AG04450 (cell line): ENCODE measurements at regions not wholly inside any gene's neighbourhood (a gene's known extent, or its start where the extent isn't known, plus 50 kb on each side); places are given as distances from the start of the nearest gene placed in this dataset.

Experiments
- CTCF ChIA-PET: fragments of 300-600, 350-600 bp; formaldehyde crosslinking; extraction: SDS; loops from one replicate; lab custom pipeline; 2022; ENCODE audit warnings: antibody characterized with exemption, inconsistent platforms; lab: Charles Lee
- POLR2A ChIA-PET: fragments of 350-600 bp; formaldehyde crosslinking; extraction: SDS; loops from one replicate; lab custom pipeline; 2021; ENCODE audit warnings: antibody characterized with exemption, inconsistent platforms; lab: Yijun Ruan, JAX
- DNase-seq: peaks from one replicate; pipeline ENCODE4 v3.0.0-alpha.2; 2011; ENCODE audit warnings: low read depth, low spot score
- H3K27ac ChIP-seq: one replicate; pipeline ENCODE4 v1.5.1; 2012; ENCODE audit warnings: low read depth, low read length, control low read depth
- H3K27me3 ChIP-seq: one replicate; pipeline ENCODE4 v1.6.0; 2012; ENCODE audit warnings: low read length; ENCODE audit not compliant: control insufficient read depth, insufficient read depth
- H3K4me3 ChIP-seq: 2 replicates; pipeline ENCODE4 v1.5.1; 2011; ENCODE audit warnings: mild to moderate bottlenecking, low read depth, low read length, control low read depth
- H3K9me3 ChIP-seq: 2 replicates; pipeline ENCODE4 v1.5.1; 2012; ENCODE audit warnings: low read length; ENCODE audit not compliant: control insufficient read depth, insufficient read depth
- CTCF ChIP-seq: IDR thresholded peaks from 2 replicates; pipeline ENCODE4 v1.5.1; 2011; ENCODE audit warnings: low read depth, low read length, control low read depth, inconsistent platforms

DNA sequence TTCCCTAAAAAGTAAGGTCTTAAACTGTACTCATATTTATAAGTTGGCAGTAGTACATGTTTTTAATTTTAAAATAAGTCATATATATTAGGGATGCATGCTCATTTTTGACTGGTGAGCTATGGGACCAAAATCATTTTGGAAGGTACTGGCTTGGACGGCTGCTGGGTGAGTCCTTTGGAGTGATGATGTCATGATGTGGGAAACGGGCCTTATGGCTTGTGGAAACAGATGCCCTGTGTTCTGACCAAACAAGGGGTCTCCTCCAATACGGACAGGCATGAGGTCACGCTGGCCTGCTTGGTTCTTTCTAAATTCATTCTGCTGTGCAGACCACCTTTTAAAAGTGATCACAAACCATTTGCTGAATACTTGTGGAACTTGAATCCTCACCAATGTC is 109.2 kb upstream of the MGAT5 start:
- POLR2A ChIA-PET, result no interaction called here
- CTCF ChIA-PET, result no interaction called here
- TF ChIP-seq CTCF, result no peak

DNA sequence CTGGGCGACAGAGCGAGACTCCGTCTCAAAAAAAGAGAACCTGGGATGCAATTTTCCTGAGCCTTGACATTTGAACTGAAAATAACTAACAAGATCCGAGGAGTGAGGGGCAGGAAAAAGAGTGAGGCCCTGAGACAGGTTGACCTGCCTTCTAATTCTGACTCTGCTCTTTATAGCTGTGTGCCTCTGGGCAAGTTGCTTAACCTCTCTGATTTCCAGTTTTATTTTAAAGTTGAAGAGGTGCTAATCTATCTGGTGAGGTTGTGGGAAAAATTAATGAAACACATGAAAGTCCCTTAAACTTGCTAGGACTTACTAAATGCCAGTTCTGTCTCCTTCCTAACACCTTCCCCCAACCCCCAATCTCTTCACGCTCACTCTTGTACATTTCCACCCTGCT is 108.4 kb upstream of the MGAT5 start:
- no peak overlapping the region for H3K4me3 ChIP-seq
- no peak overlapping the region for H3K27ac ChIP-seq
- CTCF ChIA-PET, result no interaction called here
- no peak for TF ChIP-seq CTCF
- DNase-seq, result no peak
- peaks cover 7% of the 10 kb centered on the region; the same call in 1 of the 2 replicates for H3K9me3 ChIP-seq
- POLR2A ChIA-PET, result no interaction called here
- H3K27me3 ChIP-seq, result no peaks in the 10 kb centered on the region

More for the DNA sequence above, 109.2 kb upstream of the MGAT5 start:
- no peak overlapping the region for H3K27ac ChIP-seq
- peaks cover 7% of the 10 kb centered on the region; the same call in 1 of the 2 replicates for H3K9me3 ChIP-seq
- H3K27me3 ChIP-seq, result no peaks in the 10 kb centered on the region
- no peak for DNase-seq
- H3K4me3 ChIP-seq, result no peak overlapping the region

- POLR2A ChIA-PET, result interaction anchor here (0.5 to 0.6 kb wide), 2 partner anchors 103 to 701 kb away, joined by 3 read pairs; no protein-coding TSS in a partner anchor
- H3K27ac ChIP-seq, result no peak overlapping the region
- peaks cover 7% of the 10 kb centered on the region; the same call in 1 of the 2 replicates for H3K9me3 ChIP-seq
- no peaks in the 10 kb centered on the region for H3K27me3 ChIP-seq
- CTCF ChIA-PET, result interaction anchor here (1.0 to 1.5 kb wide), 2 partner anchors 99 to 261 kb away, joined by 3 to 4 read pairs; no protein-coding TSS in a partner anchor
- no peak overlapping the region for H3K4me3 ChIP-seq
- no peak for DNase-seq
- no peak for TF ChIP-seq CTCF
Measured at GRCh38 chr2:134146161-134146560, 107.7 kb upstream of the MGAT5 start.

- POLR2A ChIA-PET, result interaction anchor here (0.5 kb wide), 1 partner anchor 102 kb away, joined by 3 read pairs; no protein-coding TSS in a partner anchor
- TF ChIP-seq CTCF, result no peak
- Histone ChIP-seq H3K9me3 (peaks cover 7% of the 10 kb centered on the region), H3K27me3 (no peaks in the 10 kb centered on the region), H3K4me3 (no peak overlapping the region), H3K27ac (no peak overlapping the region)
- no peak for DNase-seq
- CTCF ChIA-PET, result interaction anchor here (1.0 to 1.5 kb wide), 2 partner anchors 99 to 262 kb away, joined by 3 to 4 read pairs; no protein-coding TSS in a partner anchor
Measured at GRCh38 chr2:134146620-134147019, 107.3 kb upstream of the MGAT5 start.

- no peak for TF ChIP-seq CTCF
- Histone ChIP-seq H3K27me3 (no peaks in the 10 kb centered on the region), H3K27ac (no peak overlapping the region), H3K9me3 (peaks cover 4% of the 10 kb centered on the region; the same call in 1 of the 2 replicates), H3K4me3 (no peak overlapping the region)
- DNase-seq, result no peak
- ChIA-PET CTCF (interaction anchor here (0.9 to 1.0 kb wide), 2 partner anchors 11 to 263 kb away, joined by 3 read pairs; no protein-coding TSS in a partner anchor), POLR2A (no interaction called here)
Measured at GRCh38 chr2:134148172-134148571, 105.7 kb upstream of the MGAT5 start.
